H9 (cell line): ENCODE measurements at regions not wholly inside any gene's neighbourhood (a gene's known extent, or its start where the extent isn't known, plus 50 kb on each side); places are given as distances from the start of the nearest gene placed in this dataset.

Source experiments
- DNase-seq: peaks from one replicate; pipeline ENCODE4 v3.0.0-alpha.2; 2017
- H2AFZ ChIP-seq: one replicate; pipeline ENCODE4 v1.6.1; 2013; ENCODE audit warnings: mild to moderate bottlenecking, low read length, control low read depth, moderate library complexity
- H2AK5ac ChIP-seq: 2 replicates; pipeline ENCODE4 v1.6.1; 2013; ENCODE audit warnings: low read length, control low read depth, mixed read lengths; ENCODE audit not compliant: insufficient read length
- H2BK120ac ChIP-seq: one replicate; pipeline ENCODE4 v1.6.1; 2013; ENCODE audit warnings: low read depth, mild to moderate bottlenecking, low read length, control low read depth, inconsistent platforms; ENCODE audit not compliant: poor library complexity, severe bottlenecking
- H2BK12ac ChIP-seq: 2 replicates; pipeline ENCODE4 v1.6.1; 2013; ENCODE audit warnings: low read length, control low read depth, mixed read lengths, low read depth; ENCODE audit not compliant: insufficient read length
- H2BK15ac ChIP-seq: 2 replicates; pipeline ENCODE4 v1.6.1; 2013; ENCODE audit warnings: low read depth, low read length, control low read depth
- H2BK20ac ChIP-seq: one replicate; pipeline ENCODE4 v1.6.1; 2013; ENCODE audit warnings: low read depth, mild to moderate bottlenecking, low read length, control low read depth, inconsistent platforms; ENCODE audit not compliant: poor library complexity, severe bottlenecking
- H2BK5ac ChIP-seq: 2 replicates; pipeline ENCODE4 v1.6.1; 2013; ENCODE audit warnings: low read length, control low read depth, mixed read lengths; ENCODE audit not compliant: insufficient read length
- H3K14ac ChIP-seq: 2 replicates; pipeline ENCODE4 v1.6.1; 2013; ENCODE audit warnings: low read length, control low read depth; ENCODE audit not compliant: insufficient read depth
- H3K18ac ChIP-seq: 2 replicates; pipeline ENCODE4 v1.6.1; 2013; ENCODE audit warnings: low read depth, mild to moderate bottlenecking, mixed read lengths, low read length, control low read depth; ENCODE audit not compliant: insufficient read length
- H3K23ac ChIP-seq: 2 replicates; pipeline ENCODE4 v1.6.1; 2013; ENCODE audit warnings: low read length, control low read depth, mixed read lengths, low read depth; ENCODE audit not compliant: insufficient read length
- H3K23me2 ChIP-seq: 2 replicates; pipeline ENCODE4 v1.6.1; 2013; ENCODE audit warnings: low read depth, mild to moderate bottlenecking, mixed read lengths, low read length, control low read depth; ENCODE audit not compliant: insufficient read length, poor library complexity, severe bottlenecking
- H3K27ac ChIP-seq: 2 replicates; pipeline ENCODE4 v1.5.1; 2013; ENCODE audit warnings: low read length, control low read depth, mixed read lengths, low read depth; ENCODE audit not compliant: insufficient read length
- H3K27me3 ChIP-seq: 2 replicates; pipeline ENCODE4 v1.6.1; 2013; ENCODE audit warnings: low read length, control low read depth, inconsistent platforms; ENCODE audit not compliant: insufficient read depth
- H3K4ac ChIP-seq: 2 replicates; pipeline ENCODE4 v1.6.1; 2013; ENCODE audit warnings: low read depth, mild to moderate bottlenecking, control low read depth, inconsistent platforms, low read length, moderate library complexity
- H3K4me1 ChIP-seq: 2 replicates; pipeline ENCODE4 v1.6.1; 2013; ENCODE audit warnings: low read length, control low read depth, inconsistent platforms; ENCODE audit not compliant: insufficient read depth
- H3K4me2 ChIP-seq: 2 replicates; pipeline ENCODE4 v1.6.1; 2013; ENCODE audit warnings: low read length, control low read depth, mixed read lengths; ENCODE audit not compliant: insufficient read length, insufficient read depth
- H3K56ac ChIP-seq: 2 replicates; pipeline ENCODE4 v1.6.1; 2013; ENCODE audit warnings: low read depth, mild to moderate bottlenecking, mixed read lengths, low read length, control low read depth; ENCODE audit not compliant: insufficient read length
- H3K79me1 ChIP-seq: 2 replicates; pipeline ENCODE4 v1.6.1; 2013; ENCODE audit warnings: low read depth, mild to moderate bottlenecking, moderate library complexity, low read length, control low read depth, inconsistent platforms; ENCODE audit not compliant: insufficient read depth, poor library complexity, severe bottlenecking
- H3K79me2 ChIP-seq: 2 replicates; pipeline ENCODE4 v1.6.1; 2013; ENCODE audit warnings: low read length, control low read depth, inconsistent platforms; ENCODE audit not compliant: insufficient read depth
- H3K9ac ChIP-seq: 2 replicates; pipeline ENCODE4 v1.6.1; 2013; ENCODE audit warnings: low read length, control low read depth, mixed read lengths; ENCODE audit not compliant: insufficient read length; ENCODE audit errors: extremely low read depth
- H3K9me3 ChIP-seq: one replicate; pipeline ENCODE4 v1.6.1; 2013; ENCODE audit warnings: low read depth, low read length, inconsistent platforms; ENCODE audit not compliant: control insufficient read depth
- H3T11ph ChIP-seq: one replicate; pipeline ENCODE4 v1.6.1; 2013; ENCODE audit warnings: mild to moderate bottlenecking, low read length, control low read depth, inconsistent platforms
- H4K20me1 ChIP-seq: one replicate; pipeline ENCODE4 v1.6.1; 2013; ENCODE audit not compliant: control insufficient read depth, insufficient read length, insufficient read depth
- H4K5ac ChIP-seq: 2 replicates; pipeline ENCODE4 v1.6.1; 2013; ENCODE audit warnings: low read depth, mild to moderate bottlenecking, mixed read lengths, low read length, control low read depth; ENCODE audit not compliant: insufficient read length
- H4K8ac ChIP-seq: replicated peaks from 2 replicates; pipeline ENCODE4 v1.6.1; 2013; ENCODE audit warnings: low read length, control low read depth, mixed read lengths, low read depth; ENCODE audit not compliant: insufficient read length
- H4K91ac ChIP-seq: 2 replicates; pipeline ENCODE4 v1.6.1; 2013; ENCODE audit warnings: low read depth, mild to moderate bottlenecking, moderate library complexity, mixed read lengths, low read length, control low read depth; ENCODE audit not compliant: insufficient read length
- H3K27ac Mint-ChIP-seq, 3 experiments: 2 replicates in 2 of 3; 3 replicates in 1 of 3; pipeline ENCODE4 v1.8.0; 2020 to 2021; ENCODE audit warnings: mixed read lengths in 3 of 3, mild to moderate bottlenecking in 1 of 3, moderate library complexity in 1 of 3
- H3K27me3 Mint-ChIP-seq: 2 replicates; pipeline ENCODE4 v1.8.0; 2021; ENCODE audit warnings: low read depth, mild to moderate bottlenecking, moderate library complexity, mixed read lengths
- H3K36me3 Mint-ChIP-seq, 3 experiments: 2 replicates in 2 of 3; 3 replicates in 1 of 3; pipeline ENCODE4 v1.8.0; 2020 to 2021; ENCODE audit warnings: low read depth in 3 of 3, mixed read lengths in 3 of 3; ENCODE audit not compliant: insufficient read depth in 1 of 3
- H3K4me1 Mint-ChIP-seq, 2 experiments: 2 replicates each; pipeline ENCODE4 v1.8.0; 2020; ENCODE audit warnings: mixed read lengths in 2 of 2
- H3K4me3 Mint-ChIP-seq, 2 experiments: 2 replicates in 1 of 2; 3 replicates in 1 of 2; pipeline ENCODE4 v1.8.0; 2020 to 2021; ENCODE audit warnings: mild to moderate bottlenecking in 2 of 2, mixed read lengths in 2 of 2, moderate library complexity in 1 of 2
- H3K9me3 Mint-ChIP-seq, 2 experiments: 2 replicates in 1 of 2; 3 replicates in 1 of 2; pipeline ENCODE4 v1.8.0; 2020; ENCODE audit warnings: mild to moderate bottlenecking in 2 of 2, mixed read lengths in 2 of 2, moderate library complexity in 1 of 2
- CTCF ChIP-seq: fragments of 200-600 bp; sonication (generic); conservative IDR thresholded peaks from 3 replicates; pipeline ENCODE4 v1.8.0; 2021; ENCODE audit warnings: antibody characterized with exemption, mild to moderate bottlenecking
- WGBS: extraction: QIAGEN DNeasy Blood & Tissue Kit; methylation state at CpG from one replicate; pipeline ENCODE4 v1.1.7; 2013; ENCODE audit warnings: missing lambda C conversion rate, low lambda C conversion rate, mixed read lengths; ENCODE audit not compliant: insufficient read length; ENCODE audit errors: extremely low coverage; 5-methylcytosine and 5-hydroxymethylcytosine counted together

- H3K27ac Mint-ChIP-seq = no peak overlapping the region
- DNase-seq = no peak
- TF ChIP-seq CTCF = no peak
Measured at GRCh38 chr16:86120201-86121192, 221.5 kb downstream of the IRF8 start.

More at GRCh38 chr16:86120201-86121192, 221.5 kb downstream of the IRF8 start:
- Histone ChIP-seq H3K9ac (no peak overlapping the region), H2AK5ac (no peak overlapping the region), H3K27me3 (no peaks in the 10 kb centered on the region), H3K18ac (no peak overlapping the region), H4K5ac (no peak overlapping the region), H3T11ph (no peak overlapping the region), H4K20me1 (peaks cover 5% of the 10 kb centered on the region), H3K23ac (no peak overlapping the region), H4K8ac (no peak overlapping the region), H2BK5ac (no peak overlapping the region), H3K9me3 (no peaks in the 10 kb centered on the region), H2BK120ac (no peak overlapping the region), H3K14ac (no peak overlapping the region), H3K23me2 (no peaks in the 10 kb centered on the region), H3K4ac (no peak overlapping the region), H3K27ac (no peak overlapping the region), H2AFZ (no peak overlapping the region), H2BK15ac (no peak overlapping the region), H2BK12ac (no peak overlapping the region), H3K4me2 (no peak overlapping the region), H3K79me2 (no peaks in the 10 kb centered on the region), H3K79me1 (no peaks in the 10 kb centered on the region), H2BK20ac (no peak overlapping the region), H4K91ac (no peak overlapping the region), H3K4me1 (no peaks in the 10 kb centered on the region; the same call in 1 of the 2 replicates), H3K56ac (no peak overlapping the region)
- Mint-ChIP-seq H3K9me3 (no peaks in the 10 kb centered on the region), H3K4me1 (peaks cover 4 to 11% of the 10 kb centered on the region in 2 experiments), H3K36me3 (no peaks in the 10 kb centered on the region), H3K4me3 (no peak overlapping the region), H3K27me3 (peaks cover 20% of the 10 kb centered on the region)
- no CpG with 5 or more reads among the region's 8 CpGs for WGBS
